ENCODE measurements at regions not wholly inside any gene's neighbourhood (a gene's known extent, or its start where the extent isn't known, plus 50 kb on each side); places are given as distances from the start of the nearest gene placed in this dataset.
"Not testable (repeated sequence)": the region's sequence is repeated elsewhere in the genome, so short reads cannot be mapped to it uniquely, and the experiment has no call there.

DNA sequence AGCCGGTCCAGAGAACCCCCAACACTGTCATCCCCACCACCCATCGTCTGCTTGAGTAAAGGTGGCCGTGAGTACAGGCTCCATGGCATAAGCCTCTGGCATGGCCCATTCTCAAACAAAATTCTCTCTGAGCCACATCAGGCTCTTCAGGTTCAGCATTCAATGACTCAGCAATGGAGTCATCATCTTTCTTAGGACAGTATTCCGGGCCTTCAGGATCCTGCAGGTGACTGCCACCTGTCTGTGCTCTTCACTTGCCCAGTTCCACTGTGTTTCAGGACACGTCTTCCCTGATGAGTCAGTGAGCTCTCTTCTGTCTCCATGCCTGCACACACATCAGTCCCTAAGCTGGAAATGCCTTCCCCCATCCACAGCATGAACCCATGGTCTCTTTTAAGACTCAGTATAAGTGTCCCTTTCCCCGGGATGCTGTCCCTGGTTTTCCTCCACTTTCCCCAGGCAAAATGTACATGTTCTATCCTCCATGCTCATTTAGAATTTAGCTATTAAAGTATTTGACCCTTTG is 81.1 kb upstream of the FGGY start:
- Mint-ChIP-seq H3K9me3 (no peaks in the 10 kb centered on the region), H3K4me1 (no peaks in the 10 kb centered on the region), H3K36me3 (ENCODE audit: low read depth) (no peaks in the 10 kb centered on the region), H3K4me3 (no peak overlapping the region), H3K27me3 (no peaks in the 10 kb centered on the region), H3K27ac (no peak overlapping the region)
- POLR2A ChIA-PET = no interaction called here
- DNase-seq = no peak
- CTCF ChIA-PET = no interaction called here

DNA sequence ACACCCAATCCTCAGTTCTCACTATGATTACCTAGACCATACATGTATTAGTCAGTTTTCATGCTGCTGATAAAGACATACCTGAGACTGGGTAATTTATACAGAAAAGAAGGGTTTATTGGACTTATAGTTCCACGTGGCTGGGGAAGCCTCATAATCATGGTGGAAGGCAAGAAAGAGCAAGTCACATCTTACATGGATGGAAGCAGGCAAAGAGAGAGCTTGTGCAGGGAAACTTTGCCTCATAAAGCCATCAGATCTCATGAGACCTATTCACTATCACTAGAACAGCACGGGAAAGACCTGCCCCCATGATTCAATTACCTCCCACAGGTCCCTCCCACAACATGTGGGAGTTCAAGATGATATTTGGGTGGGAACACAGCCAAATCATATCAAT is 79.5 kb upstream of the FGGY start:
- POLR2A ChIA-PET; H3K27ac Mint-ChIP-seq; H3K4me1 Mint-ChIP-seq; CTCF ChIA-PET; DNase-seq; H3K36me3 Mint-ChIP-seq (ENCODE audit: low read depth); H3K9me3 Mint-ChIP-seq; H3K4me3 Mint-ChIP-seq; H3K27me3 Mint-ChIP-seq: not testable (repeated sequence)

DNA sequence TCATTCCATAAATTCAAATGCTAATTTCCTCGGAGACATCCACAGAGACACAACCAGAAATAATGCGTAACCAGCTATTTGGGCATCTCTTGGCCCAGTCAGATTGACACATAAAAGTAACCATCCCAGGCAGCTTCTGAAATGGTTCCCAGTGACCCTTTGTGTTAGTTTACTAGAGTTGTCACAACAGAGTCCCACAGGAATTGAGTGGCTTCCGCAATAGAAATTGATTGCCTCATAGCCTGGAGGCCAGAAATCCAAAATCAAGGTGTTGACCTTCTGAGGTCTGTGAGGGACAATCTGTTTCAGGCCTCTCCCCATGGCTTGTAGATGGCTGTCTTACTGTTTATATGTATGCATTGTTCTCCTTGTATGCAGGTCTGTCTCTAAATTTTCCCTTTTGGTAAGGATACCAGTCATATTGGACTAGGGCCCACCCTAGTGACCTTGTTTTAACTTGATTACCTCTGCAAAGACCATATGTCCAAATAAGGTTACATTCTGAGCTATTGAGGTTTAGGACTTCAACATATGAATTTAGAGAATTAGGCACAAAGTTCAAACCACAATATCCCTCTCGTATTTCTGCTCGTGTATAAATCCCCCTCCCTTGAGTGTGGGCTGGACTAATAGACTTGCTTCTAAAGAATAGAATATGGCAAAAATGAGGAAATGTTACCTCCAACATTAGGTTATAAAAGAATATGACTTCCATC is 78.2 kb upstream of the FGGY start:
- Mint-ChIP-seq H3K4me1 (no peaks in the 10 kb centered on the region), H3K27me3 (no peaks in the 10 kb centered on the region), H3K9me3 (no peaks in the 10 kb centered on the region), H3K27ac (no peak overlapping the region), H3K4me3 (no peak overlapping the region), H3K36me3 (ENCODE audit: low read depth) (no peaks in the 10 kb centered on the region)
- ChIA-PET POLR2A (no interaction called here), CTCF (no interaction called here)
- DNase-seq = no peak

DNA sequence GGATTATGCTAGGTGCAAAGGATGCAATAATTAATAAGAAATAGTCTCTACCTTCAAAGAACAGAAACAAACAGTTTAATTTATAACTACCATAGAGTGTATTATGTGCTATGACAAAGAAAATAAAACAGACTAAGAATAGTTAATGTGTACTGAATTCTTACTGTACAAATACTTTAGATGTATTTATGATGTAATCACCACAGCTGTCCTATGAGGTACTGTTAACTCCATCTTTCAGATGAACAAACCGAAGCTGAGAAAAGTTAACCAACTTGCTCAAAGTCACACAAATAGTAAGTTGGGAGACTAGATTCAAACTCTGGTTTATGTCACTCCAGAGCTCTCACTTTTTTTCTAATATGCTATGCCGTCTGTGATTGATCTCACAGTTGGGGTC is 77.0 kb upstream of the FGGY start:
- Mint-ChIP-seq H3K4me1 (no peaks in the 10 kb centered on the region), H3K27ac (no peak overlapping the region), H3K36me3 (ENCODE audit: low read depth) (no peaks in the 10 kb centered on the region), H3K4me3 (no peak overlapping the region), H3K9me3 (no peaks in the 10 kb centered on the region), H3K27me3 (no peaks in the 10 kb centered on the region)
- no peak for DNase-seq
- CTCF ChIA-PET = interaction anchor here (0.6 kb wide), 1 partner anchor 477 kb away, joined by 3 read pairs; no protein-coding TSS in a partner anchor
- POLR2A ChIA-PET = no interaction called here

DNA sequence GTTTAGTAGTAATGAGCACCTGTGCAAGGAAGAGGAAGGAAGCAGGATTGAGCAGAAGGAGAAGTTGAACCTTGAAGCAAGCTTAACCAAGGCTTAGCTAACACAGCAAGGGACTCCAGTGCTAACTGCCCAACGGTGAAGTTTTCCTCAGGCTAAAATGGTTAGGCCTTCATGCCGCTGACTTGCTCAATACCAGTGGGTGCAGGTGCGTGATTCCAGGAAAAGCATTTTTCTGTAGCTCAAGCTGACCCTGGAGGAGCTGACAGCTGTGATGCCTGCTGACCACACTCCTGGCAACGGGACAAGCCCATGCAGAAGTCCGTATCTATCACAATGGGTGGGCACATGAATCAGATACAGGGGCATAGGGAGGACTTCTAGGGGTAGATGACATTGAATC is 76.5 kb upstream of the FGGY start:
- Mint-ChIP-seq H3K9me3 (no peaks in the 10 kb centered on the region), H3K27ac (no peak overlapping the region), H3K36me3 (ENCODE audit: low read depth) (no peaks in the 10 kb centered on the region), H3K4me3 (no peak overlapping the region), H3K4me1 (no peaks in the 10 kb centered on the region), H3K27me3 (no peaks in the 10 kb centered on the region)
- POLR2A ChIA-PET = no interaction called here
- CTCF ChIA-PET = no interaction called here
- DNase-seq = no peak

DNA sequence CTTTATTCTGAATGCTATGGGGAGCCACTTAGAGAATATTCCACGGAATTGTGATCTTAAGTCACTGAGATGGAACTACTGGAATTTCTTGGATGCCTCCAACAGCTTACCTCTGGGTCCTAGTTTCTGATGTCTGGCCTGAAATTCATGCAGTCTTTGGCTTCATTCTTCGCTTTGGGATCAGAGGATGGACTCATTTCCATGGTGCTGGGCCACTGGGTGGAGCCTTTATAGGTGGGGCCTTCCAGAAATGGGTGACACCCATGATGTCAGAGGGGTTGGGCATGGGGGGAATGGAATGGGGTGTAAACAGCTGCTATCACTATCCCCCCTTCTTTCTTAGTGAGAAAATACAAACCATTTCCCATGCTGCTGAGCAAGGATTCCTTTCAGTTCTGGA is 73.7 kb upstream of the FGGY start:
- Mint-ChIP-seq H3K9me3 (no peaks in the 10 kb centered on the region), H3K27ac (no peak overlapping the region), H3K4me1 (no peaks in the 10 kb centered on the region), H3K36me3 (ENCODE audit: low read depth) (no peaks in the 10 kb centered on the region), H3K4me3 (no peak overlapping the region), H3K27me3 (no peaks in the 10 kb centered on the region)
- no peak for DNase-seq
- POLR2A ChIA-PET = no interaction called here
- CTCF ChIA-PET = no interaction called here

DNA sequence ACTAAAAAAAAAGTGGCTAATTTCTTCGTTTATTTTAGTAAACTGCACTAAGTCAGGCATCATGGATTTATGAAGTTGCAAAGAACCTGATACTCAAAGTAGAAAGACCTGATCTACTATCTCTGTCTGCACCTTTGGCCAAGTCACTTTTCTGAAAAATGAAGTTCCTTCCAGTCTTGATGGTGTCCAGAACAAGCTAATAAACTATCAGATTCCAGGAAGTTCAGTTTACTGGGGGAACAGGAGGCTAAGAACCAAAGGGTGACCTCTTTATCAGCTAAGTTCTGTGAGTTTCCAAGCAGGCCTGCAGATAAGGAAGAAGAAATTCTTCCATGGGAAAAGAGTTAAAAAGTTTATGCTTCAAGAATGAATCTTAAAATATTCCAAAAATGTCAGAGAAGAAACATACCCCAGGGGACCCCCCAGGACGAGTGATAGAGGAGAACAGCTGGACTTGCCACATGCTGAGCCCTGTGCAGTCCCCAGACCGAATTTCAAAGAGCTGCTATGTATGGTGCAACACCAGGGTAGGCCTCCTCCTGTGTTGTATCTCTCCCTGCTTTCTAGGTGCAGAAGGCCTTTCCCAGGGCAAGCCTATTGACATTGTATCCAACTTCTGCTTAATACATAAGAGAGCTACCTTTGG is 72.8 kb upstream of the FGGY start:
- H3K36me3 Mint-ChIP-seq (ENCODE audit: low read depth) = no peaks in the 10 kb centered on the region

DNA sequence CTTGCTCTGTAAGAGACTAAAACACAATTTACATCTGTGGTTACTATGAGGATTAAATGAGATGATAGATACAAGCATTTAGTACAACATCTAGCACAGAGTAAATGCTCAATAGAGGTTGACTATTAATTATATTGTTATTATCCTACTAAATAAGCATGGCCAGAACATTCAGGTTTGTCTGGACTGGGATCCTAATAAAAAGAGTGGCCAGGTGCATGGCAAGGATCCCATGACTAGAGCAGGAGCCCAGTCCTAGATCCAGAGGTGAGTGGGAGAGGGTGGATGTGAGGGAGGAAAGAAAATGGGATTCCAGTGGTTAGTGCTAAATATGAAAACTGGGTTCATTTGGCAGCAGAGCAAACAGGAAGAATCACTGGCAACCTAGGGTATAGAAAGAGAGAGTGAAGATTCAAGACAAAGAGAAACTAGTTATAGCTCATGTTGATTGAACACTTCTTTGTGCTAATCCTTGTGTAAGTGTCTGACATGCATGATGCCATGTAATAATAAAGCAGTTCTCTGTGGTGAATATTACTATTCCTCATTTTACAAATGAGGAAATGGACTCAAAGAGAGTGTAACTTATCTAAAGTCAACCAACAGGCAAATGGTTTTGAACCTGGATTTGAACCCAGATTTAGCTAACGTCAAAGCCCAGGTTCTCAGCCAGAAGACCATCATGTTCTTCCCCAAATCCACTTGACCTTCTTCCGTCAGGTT is 71.1 kb upstream of the FGGY start:
- H3K9me3 Mint-ChIP-seq = no peaks in the 10 kb centered on the region
- CTCF ChIA-PET = interaction anchor here (0.7 kb wide), 1 partner anchor 69 kb away, joined by 3 read pairs; no protein-coding TSS in a partner anchor
- no peak overlapping the region for H3K27ac Mint-ChIP-seq
- H3K27me3 Mint-ChIP-seq = no peaks in the 10 kb centered on the region
- POLR2A ChIA-PET = no interaction called here
- no peaks in the 10 kb centered on the region for H3K4me1 Mint-ChIP-seq
- no peak overlapping the region for H3K4me3 Mint-ChIP-seq
- no peak for DNase-seq
- no peaks in the 10 kb centered on the region for H3K36me3 Mint-ChIP-seq (ENCODE audit: low read depth)

More for the DNA sequence above, 72.8 kb upstream of the FGGY start:
- Mint-ChIP-seq H3K4me1 (no peaks in the 10 kb centered on the region), H3K27me3 (no peaks in the 10 kb centered on the region), H3K27ac (no peak overlapping the region), H3K4me3 (no peak overlapping the region), H3K9me3 (no peaks in the 10 kb centered on the region)
- DNase-seq = no peak
- ChIA-PET POLR2A (no interaction called here), CTCF (no interaction called here)

DNA sequence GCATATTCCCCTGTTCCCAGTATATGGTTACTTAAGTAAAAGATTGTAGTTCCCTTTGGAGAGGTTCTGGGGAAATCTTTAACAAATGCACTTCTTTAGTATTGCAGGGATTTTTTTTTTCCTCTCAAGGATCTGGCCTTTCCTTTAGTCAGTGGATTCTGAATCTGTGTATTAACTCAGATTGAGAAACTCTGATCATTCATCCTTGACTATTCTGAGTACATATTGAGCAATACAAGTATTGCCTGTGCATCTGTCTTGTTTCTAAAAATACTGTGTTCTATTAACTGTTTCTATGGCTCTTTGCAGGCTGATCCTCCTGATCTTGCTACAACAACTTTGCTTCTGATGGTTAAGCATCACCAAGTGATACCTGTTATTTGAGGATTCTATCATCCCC is 67.8 kb upstream of the FGGY start:
- ChIA-PET CTCF (no interaction called here), POLR2A (no interaction called here)
- Mint-ChIP-seq H3K27ac (no peak overlapping the region), H3K27me3 (no peaks in the 10 kb centered on the region), H3K36me3 (ENCODE audit: low read depth) (no peaks in the 10 kb centered on the region), H3K9me3 (no peaks in the 10 kb centered on the region), H3K4me3 (no peak overlapping the region), H3K4me1 (no peaks in the 10 kb centered on the region)
- no peak for DNase-seq

DNA sequence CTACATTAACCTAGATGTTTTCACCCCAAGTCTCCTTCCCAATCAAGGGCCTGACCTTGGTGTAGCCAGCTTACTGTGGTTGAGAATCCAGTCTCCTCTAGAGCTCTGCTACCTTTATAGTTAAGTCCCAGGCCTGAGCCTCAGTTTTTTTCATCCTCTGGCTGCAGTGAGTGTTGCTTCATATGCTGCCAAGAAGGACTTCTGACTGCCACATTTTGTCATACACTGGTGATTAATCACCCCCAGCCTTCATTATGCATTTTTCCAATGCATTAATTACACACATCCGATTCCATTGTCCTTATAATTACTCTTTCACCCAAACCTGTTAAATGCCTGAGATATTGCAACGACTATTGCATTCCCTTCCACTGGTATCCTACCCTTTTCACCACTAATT is 66.3 kb upstream of the FGGY start:
- DNase-seq = no peak
- Mint-ChIP-seq H3K27ac (no peak overlapping the region), H3K9me3 (no peaks in the 10 kb centered on the region), H3K36me3 (ENCODE audit: low read depth) (no peaks in the 10 kb centered on the region), H3K27me3 (peaks cover 3% of the 10 kb centered on the region), H3K4me1 (no peaks in the 10 kb centered on the region), H3K4me3 (no peak overlapping the region)
- CTCF ChIA-PET = no interaction called here
- POLR2A ChIA-PET = no interaction called here

DNA sequence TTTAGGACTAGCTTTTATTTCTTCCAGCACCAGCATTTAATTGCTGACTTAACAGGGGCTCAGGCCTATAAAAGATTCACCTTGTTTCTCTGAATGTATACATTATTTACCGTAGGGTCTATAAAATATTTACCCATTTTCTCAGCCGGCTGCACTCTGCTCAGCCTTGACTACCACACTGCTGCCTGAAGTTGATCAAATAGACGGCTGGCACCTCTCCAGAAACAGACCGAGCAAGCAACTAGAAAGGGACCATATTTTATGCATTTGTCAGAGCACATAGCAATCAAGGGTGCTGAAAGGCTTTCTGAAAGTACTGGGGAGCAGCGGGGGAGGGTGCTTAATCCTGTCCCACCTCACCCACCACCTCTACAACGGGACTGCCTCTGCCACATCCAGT is 64.7 kb upstream of the FGGY start:
- ChIA-PET POLR2A (no interaction called here), CTCF (no interaction called here)
- no peaks in the 10 kb centered on the region for H3K36me3 Mint-ChIP-seq (ENCODE audit: low read depth)
- DNase-seq = no peak
- H3K4me1 Mint-ChIP-seq = no peaks in the 10 kb centered on the region
- no peak overlapping the region for H3K4me3 Mint-ChIP-seq
- H3K27me3 Mint-ChIP-seq = peaks cover 5% of the 10 kb centered on the region
- no peaks in the 10 kb centered on the region for H3K9me3 Mint-ChIP-seq
- no peak overlapping the region for H3K27ac Mint-ChIP-seq

DNA sequence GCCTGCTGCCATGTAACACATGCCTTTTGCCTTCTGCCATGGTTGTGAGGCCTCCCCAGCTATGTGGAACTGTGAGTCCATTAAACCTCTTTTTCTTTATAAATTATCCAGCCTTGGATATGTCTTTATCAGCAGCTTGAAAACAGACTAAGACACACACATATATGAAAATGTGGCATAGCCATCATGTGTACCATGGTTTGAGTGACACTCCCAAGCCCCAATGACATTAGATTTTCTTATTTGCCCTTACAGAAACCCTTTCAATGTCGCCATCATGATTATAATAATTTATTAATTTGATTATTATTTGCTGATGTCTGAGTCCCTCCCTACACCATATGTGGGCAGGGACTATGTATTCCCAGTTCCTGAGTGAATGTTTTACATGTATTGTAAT is 63.5 kb upstream of the FGGY start:
- Mint-ChIP-seq H3K36me3 (ENCODE audit: low read depth) (no peaks in the 10 kb centered on the region), H3K4me3 (no peak overlapping the region), H3K27ac (no peak overlapping the region), H3K4me1 (no peaks in the 10 kb centered on the region), H3K27me3 (peaks cover 5% of the 10 kb centered on the region), H3K9me3 (no peaks in the 10 kb centered on the region)
- DNase-seq = no peak
- ChIA-PET CTCF (no interaction called here), POLR2A (no interaction called here)

DNA sequence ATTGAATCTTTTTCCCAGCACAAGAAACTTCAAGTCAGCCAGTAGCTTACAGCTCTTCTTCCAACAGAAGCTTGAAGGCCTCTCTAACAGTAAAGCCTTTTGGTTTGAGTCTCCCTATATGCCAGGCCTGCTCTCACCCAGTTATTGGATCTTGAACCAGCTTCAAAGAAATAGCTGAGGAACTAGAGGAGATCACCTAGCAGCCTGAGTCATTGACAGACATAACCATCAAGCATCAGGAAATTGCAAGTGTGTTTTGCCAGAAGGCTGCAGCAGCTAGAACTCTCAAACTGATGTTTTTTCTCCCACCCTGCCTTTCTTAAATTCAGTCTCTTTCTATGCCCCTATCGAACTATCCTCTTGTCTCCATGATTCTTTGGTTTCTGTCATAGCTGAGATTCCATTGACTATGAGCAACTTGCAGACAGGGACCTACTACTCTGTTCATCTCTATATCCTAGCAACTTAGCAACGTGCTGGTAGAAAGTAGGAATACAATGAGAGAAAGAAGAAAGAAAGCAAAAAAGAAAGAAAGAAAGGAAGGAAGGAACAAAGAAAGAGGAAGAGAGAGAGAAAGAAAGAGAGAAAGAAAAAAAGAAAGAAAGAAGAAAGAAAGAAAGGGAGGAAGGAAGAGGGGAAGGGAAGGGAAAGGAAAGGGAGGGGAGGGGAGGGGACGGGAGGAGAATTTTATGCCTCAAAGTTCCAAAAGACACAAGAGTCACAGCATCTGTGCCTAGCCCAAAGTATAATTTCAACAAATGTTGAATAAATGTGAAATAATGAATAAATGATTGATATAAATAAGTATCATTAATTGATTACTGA is 60.0 kb upstream of the FGGY start:
- no peak for DNase-seq
- CTCF ChIA-PET = no interaction called here
- H3K9me3 Mint-ChIP-seq = no peaks in the 10 kb centered on the region

More for the DNA sequence above, 60.0 kb upstream of the FGGY start:
- H3K27ac Mint-ChIP-seq = no peak overlapping the region
- POLR2A ChIA-PET = no interaction called here
- H3K4me3 Mint-ChIP-seq = no peak overlapping the region
- no peaks in the 10 kb centered on the region for H3K36me3 Mint-ChIP-seq (ENCODE audit: low read depth)
- H3K4me1 Mint-ChIP-seq = no peaks in the 10 kb centered on the region
- peaks cover 7% of the 10 kb centered on the region for H3K27me3 Mint-ChIP-seq

Measured in activated CD4-positive, alpha-beta memory T cell treated with anti-CD3 and anti-CD28 coated beads, Interleukin-2, amount 10 ng/mL, durations not matched to agents 7 days and 5 days (primary cell).